Head of caudate nucleus (tissue), 42 donors: ENCODE measurements at regions not wholly inside any gene's neighbourhood (a gene's known extent, or its start where the extent isn't known, plus 50 kb on each side); places are given as distances from the start of the nearest gene placed in this dataset.
A peak's percentile ranks its signal among the peaks of the same experiment; 100 is the strongest.
"Not testable (repeated sequence)": the region's sequence is repeated elsewhere in the genome, so short reads cannot be mapped to it uniquely, and the experiment has no call there.

Source experiments
- DNase-seq, 42 donors: peaks; one replicate each; pipeline versions ENCODE4 v3.0.0 to v3.0.0-alpha.2; 2020 to 2021; ENCODE audit warnings: mixed read lengths in 7 of 42
- intact Hi-C: fragments of 100-400 bp; cut with DNase I; formaldehyde crosslinking; loops from one replicate; pipeline ENCODE4 v1.15.0; 2022

- intact Hi-C loops: no loop called here
- no peak for DNase-seq
Observed at GRCh38 chr3:5343459-5343858, 156.0 kb downstream of the EDEM1 start.

- intact Hi-C loops: no loop called here
Observed at GRCh38 chr3:5344707-5345106, 157.2 kb downstream of the EDEM1 start.

GRCh38 chr3:5347486-5347885 lies 160.0 kb downstream of the EDEM1 start:
- intact Hi-C loops: no loop called here
- peak in 1 of 42 donors; percentile 3 for DNase-seq

More at GRCh38 chr3:5344707-5345106, 157.2 kb downstream of the EDEM1 start:
- DNase-seq: no peak

GRCh38 chr3:5348229-5348902 lies 160.9 kb downstream of the EDEM1 start:
- intact Hi-C loops: no loop called here

GRCh38 chr3:5349343-5349742 lies 161.8 kb downstream of the EDEM1 start:
- intact Hi-C loops: no loop called here
- DNase-seq: no peak

More at GRCh38 chr3:5348229-5348902, 160.9 kb downstream of the EDEM1 start:
- DNase-seq: no peak

- DNase-seq: no peak
- intact Hi-C loops: no loop called here
Observed at GRCh38 chr3:5357089-5357488, 169.6 kb downstream of the EDEM1 start.

GRCh38 chr3:5358911-5359310 lies 171.4 kb downstream of the EDEM1 start:
- DNase-seq: no peak
- intact Hi-C loops: no loop called here

- intact Hi-C loops: no loop called here
- no peak for DNase-seq
Observed at GRCh38 chr3:5360453-5360852, 172.9 kb downstream of the EDEM1 start.

- intact Hi-C loops: no loop called here
- no peak for DNase-seq
Observed at GRCh38 chr3:5366746-5367145, 179.2 kb downstream of the EDEM1 start.

GRCh38 chr3:5371555-5371954 lies 184.0 kb downstream of the EDEM1 start:
- DNase-seq, intact Hi-C loops: not testable (repeated sequence)

- intact Hi-C loops: no loop called here
Observed at GRCh38 chr3:5376761-5377160, 189.3 kb downstream of the EDEM1 start.

GRCh38 chr3:5379266-5379665 lies 191.8 kb downstream of the EDEM1 start:
- DNase-seq, intact Hi-C loops: not testable (repeated sequence)

More at GRCh38 chr3:5376761-5377160, 189.3 kb downstream of the EDEM1 start:
- DNase-seq: no peak

- intact Hi-C loops, DNase-seq: not testable (repeated sequence)
Observed at GRCh38 chr3:5383486-5384263, 196.2 kb downstream of the EDEM1 start.

GRCh38 chr3:5384557-5385236 lies 197.2 kb downstream of the EDEM1 start:
- DNase-seq: no peak
- intact Hi-C loops: no loop called here

GRCh38 chr3:5388091-5388490 lies 200.6 kb downstream of the EDEM1 start:
- intact Hi-C loops: no loop called here
- DNase-seq: no peak

GRCh38 chr3:5389057-5389456 lies 201.6 kb downstream of the EDEM1 start:
- DNase-seq: no peak
- intact Hi-C loops: no loop called here

- DNase-seq: no peak
- intact Hi-C loops: no loop called here
Observed at GRCh38 chr3:5390221-5390620, 202.7 kb downstream of the EDEM1 start.

GRCh38 chr3:5390936-5391625 lies 203.6 kb downstream of the EDEM1 start:
- intact Hi-C loops: no loop called here
- DNase-seq: no peak

- intact Hi-C loops: no loop called here
Observed at GRCh38 chr3:5401002-5401401, 213.5 kb downstream of the EDEM1 start.

More at GRCh38 chr3:5401002-5401401, 213.5 kb downstream of the EDEM1 start:
- no peak for DNase-seq
